Renal cortical epithelial cell (primary cell): ENCODE measurements at regions not wholly inside any gene's neighbourhood (a gene's known extent, or its start where the extent isn't known, plus 50 kb on each side); places are given as distances from the start of the nearest gene placed in this dataset.
A peak's percentile ranks its signal among the peaks of the same experiment; 100 is the strongest.

ENCODE experiments used
- DNase-seq: peaks from one replicate; pipeline ENCODE4 v3.0.0-alpha.2; 2011; ENCODE audit warnings: low read depth

DNA sequence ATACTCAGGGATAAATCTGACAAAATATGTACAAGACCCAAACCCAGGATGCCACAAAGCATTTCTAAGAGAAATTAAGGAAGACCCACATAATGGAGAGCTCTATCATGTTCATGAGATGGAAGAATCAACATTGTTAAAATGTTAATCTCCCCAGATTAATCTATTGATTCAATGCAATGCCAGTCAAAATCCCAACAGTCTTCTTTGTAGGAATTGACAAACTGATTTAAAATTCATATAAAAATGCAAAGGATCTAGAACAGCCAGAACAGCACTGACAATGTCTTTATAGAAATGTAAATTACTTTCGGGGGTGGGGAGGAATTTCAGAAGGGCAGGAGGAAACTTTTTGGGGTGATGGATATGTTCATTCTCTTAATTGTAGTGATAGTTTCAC lies 281.6 kb upstream of the SEMA6A start:
- DNase-seq, result no peak

DNA sequence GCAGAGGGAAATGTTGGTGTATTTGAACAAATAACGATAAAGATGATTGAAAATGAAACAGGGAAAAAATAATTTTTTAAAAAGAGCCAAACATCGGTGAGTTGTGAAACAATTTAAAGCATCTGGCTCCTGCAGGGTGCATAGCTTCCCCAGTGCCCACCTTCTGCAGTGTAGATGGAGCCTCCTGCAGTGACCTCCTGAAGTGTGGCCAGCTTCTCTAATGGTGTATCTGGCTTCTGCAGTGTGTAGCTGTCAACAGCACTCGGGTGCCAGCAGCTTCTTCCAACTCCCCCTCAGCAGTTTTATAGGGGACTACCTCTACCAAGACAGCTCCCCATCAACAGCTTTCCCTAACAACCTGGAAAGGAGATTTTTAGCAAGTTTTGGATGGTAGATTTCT lies 279.4 kb upstream of the SEMA6A start:
- DNase-seq, result no peak

- DNase-seq, result no peak
Observed at GRCh38 chr5:116848954-116849581, 274.4 kb upstream of the SEMA6A start.

DNA sequence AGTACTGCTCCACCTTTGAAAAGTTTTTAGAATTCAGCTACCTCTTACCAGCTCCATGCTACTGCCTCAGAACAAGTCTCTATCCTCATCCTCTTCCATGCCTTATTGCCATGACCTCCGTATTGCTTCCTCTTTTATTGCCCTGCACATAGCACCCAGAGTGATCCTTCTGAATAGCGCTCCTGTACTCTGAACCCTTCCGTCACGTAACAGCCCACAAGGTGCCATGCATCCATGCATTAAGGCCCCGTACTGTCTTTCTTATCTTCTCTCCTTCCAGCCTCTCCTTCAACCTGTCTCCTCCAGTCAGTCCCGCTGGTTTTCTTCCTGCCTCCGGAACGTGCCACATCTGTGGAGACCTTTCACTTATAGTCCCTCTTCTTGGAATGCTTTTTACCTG lies 273.3 kb upstream of the SEMA6A start:
- no peak for DNase-seq

DNA sequence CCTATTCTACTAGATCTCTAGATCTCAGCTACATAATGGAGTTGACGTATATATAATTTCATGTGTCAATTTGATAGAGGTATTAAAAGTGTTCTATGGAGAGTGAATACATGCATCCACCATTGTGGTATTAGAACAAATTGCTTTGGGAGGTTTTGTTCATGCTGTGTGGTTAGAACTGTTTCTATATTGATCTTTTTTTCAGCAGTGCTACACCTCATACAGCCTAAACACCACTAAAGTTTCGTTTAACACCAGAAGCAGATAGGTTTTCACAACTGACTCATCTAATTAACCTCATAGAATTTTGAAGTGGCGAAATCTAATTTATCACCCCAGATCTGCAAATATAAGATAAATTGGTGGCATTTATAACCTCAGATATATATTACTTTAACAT lies 269.4 kb upstream of the SEMA6A start:
- no peak for DNase-seq

DNA sequence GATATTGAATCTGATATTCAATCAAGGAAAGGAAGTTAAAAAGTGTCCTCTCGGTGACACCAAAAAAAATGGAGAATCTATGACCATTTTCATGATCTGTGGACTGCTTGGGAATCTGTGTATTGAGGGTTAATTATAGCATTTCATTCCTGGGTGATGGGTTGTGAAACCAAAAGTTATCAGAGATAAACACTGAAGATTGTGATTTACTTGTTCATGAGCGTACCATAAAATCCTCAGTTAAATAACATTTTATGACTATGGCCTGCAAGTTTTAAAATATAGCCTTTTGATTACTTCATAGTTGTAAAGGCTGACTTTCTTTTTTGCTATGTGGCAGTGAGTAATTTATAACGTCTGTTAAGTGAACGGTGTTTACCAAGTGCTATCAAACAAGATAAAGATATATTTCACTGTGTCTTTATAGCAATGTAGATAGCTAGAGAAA lies 267.9 kb upstream of the SEMA6A start:
- DNase-seq, result no peak

- no peak for DNase-seq
Observed at GRCh38 chr5:116841734-116842133, 267.1 kb upstream of the SEMA6A start.

DNA sequence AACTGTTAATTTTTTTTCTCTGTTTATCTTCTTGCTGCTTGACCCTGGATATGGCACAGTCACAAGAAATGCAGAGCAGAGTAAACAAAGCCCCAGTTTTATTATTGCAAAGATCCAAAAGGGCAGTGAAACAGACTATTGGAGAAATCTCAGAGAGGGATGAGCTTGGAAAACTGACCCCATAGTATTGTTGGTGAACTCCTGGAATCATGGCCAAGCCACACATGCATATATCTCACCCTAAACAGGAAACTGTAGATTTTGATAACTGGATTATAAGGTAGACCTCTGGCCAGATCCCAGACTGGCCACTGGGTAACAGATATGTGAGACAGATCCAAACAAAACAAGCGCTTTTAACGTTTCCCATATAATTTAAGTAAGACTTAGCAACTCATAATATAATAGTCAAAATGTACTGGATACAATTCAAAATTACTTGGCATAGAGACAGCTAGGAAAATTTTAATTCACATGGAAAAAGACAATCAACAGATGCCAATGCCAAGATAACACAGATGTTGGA lies 263.5 kb upstream of the SEMA6A start:
- no peak for DNase-seq

DNA sequence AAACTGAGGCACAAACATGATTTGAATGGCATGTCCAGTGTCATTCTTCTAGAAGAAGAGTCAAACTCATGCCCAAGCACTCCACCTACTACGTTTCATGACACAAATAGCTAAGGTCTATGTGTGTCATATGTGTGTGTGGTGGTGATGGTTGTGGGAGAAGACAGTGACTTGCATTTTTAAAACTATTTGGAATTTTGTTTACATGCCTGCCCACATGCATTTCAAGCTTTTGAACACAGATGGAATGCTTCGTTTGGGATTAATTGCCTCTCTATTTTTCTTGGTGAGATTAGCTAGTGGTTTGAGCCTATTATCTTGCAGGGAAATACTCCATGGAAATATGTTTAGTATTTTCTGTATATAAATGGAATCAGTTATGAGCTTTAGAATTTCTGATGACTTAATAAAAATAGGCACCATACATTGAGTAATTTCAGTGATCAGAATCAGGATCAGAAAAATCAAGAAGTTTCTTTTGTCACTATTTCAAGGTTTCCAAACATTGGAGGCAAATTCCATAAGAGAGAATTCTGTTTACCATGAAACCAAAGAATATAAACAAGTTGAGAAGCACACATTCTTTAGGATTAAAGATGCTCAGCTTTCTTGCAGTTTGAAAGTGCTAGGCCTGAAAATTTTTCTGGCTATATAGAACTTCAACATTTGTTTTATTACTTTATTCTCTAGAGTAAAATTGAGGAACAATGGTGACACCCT lies 260.3 kb upstream of the SEMA6A start:
- no peak for DNase-seq

DNA sequence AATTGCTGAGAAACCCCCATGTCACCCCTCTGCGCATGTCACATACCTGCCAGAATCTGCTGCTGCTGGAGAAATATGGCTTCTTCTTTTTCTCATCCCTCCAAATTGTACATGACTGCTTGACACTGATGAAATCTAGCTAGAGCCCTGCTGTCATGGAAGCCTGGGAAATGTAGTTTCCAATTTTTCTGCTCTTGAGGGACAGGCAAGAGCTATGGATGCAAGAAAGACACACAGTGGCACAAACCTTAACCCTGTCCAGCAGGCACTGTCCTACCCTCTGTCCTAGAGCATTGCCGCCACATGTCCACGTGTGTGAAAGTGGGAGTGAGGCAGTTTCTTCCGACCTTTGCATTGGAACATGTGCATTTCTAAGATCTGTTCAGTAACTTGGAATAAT lies 255.5 kb upstream of the SEMA6A start:
- DNase-seq, result no peak

DNA sequence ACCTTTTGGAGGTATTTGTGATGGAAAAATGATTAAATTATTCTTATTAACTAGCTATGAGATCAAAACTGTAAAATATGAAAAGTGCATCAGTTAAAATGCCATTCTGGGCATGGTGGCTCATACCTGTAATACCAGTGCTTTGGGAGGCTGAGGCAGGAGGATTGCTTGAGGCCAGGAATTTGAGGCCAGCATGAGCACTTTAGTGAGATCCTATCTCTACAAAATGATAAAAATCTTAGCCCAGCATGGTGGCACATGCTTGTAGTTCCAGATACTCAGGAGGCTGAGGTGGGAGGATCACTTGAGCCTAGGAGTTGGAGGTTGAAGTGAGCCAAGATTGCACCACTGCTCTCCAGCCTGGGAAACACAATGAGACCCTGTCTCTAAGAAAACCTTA lies 252.5 kb upstream of the SEMA6A start:
- DNase-seq, result no peak

DNA sequence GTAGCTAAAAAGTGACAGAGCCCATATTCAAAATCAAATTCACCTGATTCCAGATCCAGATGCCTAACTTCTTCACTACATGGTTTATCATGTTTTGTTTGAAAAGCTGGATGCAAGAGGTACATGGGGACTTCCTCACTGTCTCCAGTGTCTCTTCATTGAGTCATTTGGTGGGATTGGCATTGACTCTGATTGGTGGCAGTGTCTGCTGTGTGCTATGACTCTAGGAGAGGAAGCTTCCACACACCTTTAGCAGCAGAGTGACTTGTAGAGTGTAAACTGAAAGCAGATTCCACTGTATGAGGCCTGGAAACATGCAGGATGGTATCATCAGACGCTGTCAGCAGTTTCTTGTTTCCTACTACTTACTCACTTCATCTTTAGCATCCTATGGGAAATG lies 250.9 kb upstream of the SEMA6A start:
- no peak for DNase-seq

GRCh38 chr5:116824751-116825438 lies 250.3 kb upstream of the SEMA6A start:
- no peak for DNase-seq

DNA sequence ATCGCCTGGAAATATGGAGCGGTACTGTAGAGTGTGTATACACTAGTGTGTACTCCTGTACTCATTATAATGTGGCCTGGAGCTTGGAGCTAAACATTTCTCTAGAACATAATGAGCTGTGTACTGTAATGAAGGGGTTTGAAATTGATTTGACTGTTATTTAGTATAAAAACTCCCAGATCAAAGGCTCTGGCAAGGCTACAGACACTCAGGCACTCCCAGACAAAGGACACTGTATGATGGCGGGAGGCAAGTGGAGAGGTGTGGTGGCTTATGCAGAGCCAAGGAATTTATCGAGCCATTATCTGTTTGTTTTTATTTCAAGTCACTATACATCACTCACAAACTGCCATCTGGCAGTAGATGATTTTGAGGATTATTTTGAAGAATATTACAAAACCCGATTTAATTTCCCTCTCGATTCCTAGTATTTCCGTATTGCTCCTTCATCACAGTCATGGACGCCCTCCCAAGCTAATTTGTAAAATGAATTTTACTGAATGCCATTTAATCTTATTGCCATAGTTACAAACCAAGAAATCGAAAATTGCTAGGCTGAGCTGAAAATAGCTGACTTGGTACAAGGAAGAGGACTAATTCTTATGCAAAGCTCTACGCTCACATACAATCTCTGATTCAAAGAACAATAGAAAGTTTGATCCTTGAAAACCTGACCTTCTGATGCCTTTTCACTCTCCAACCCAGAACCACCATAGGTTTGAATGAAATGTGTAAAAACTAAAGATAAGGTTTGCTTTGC lies 240.2 kb upstream of the SEMA6A start:
- DNase-seq, result no peak

- no peak for DNase-seq
Observed at GRCh38 chr5:116813906-116814305, 239.3 kb upstream of the SEMA6A start.

GRCh38 chr5:116813356-116813755 lies 238.7 kb upstream of the SEMA6A start:
- DNase-seq, result no peak

- DNase-seq, result peak; percentile 7
Observed at GRCh38 chr5:116810951-116811350, 236.3 kb upstream of the SEMA6A start.

DNA sequence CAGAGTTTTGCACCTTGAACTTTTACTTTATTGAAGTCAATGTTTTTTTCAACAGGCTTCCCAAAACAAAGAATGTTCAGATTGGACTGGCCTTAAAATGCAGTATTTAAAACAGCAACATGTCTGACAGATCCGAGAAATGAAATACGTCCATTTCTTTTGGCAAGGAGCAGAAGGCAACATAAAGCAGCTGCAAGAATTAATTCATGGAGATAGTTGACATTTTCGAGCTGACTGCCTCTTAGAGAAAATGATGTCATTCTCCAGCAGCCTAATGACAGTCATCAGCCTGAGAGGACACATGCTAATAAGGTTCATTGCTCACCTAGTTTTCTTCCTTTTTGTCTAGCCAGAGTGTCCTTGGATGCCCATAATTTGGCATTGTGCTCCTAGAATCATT lies 232.2 kb upstream of the SEMA6A start:
- no peak for DNase-seq

DNA sequence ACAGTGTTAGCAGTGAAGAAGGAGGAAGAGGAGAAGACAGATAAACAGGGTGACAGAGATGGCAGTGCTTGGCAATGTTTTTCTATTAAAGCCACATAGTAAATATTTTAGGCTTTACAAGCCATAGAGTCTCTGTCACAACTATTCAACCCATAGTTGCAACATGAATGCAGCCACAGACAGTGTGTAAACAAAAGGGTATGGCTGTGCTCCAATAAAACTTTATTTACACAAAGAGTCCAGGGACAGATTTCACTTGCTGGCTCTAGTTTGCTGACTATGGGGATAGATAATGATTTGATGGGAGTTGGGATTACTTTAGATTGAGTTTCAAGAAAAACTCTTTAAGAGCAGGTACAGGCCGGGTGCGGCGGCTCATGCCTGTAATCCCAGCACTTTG lies 224.8 kb upstream of the SEMA6A start:
- no peak for DNase-seq

GRCh38 chr5:116795189-116795588 lies 220.6 kb upstream of the SEMA6A start:
- DNase-seq, result no peak

- no peak for DNase-seq
Observed at GRCh38 chr5:116789522-116789921, 214.9 kb upstream of the SEMA6A start.

DNA sequence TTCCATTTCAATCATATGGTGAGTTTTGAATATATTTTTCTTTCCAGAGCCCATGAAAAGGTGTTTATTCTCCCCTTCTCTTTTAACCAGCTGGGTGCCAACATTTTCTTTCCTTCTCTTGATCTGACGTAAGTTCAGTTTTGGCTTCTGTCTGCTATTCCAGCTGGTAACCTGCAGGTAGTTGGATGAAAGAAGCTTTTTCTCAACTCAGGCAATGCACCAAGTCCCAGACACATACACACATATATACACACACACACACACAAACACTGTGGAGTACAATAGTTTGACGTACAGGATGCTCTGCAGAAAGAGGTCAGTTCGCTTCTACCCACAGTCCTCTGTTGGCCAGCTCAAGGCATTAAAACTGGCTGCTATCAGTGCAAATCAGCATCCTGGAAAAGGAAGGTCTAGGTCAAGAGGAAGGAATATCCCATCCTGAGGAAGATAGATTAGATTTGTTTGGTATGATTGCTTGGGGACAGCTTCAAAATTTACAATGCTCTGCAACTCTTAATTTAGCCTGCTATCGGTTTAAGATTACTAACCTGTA lies 214.3 kb upstream of the SEMA6A start:
- no peak for DNase-seq
